ENCODE measurements at regions not wholly inside any gene's neighbourhood (a gene's known extent, or its start where the extent isn't known, plus 50 kb on each side); places are given as distances from the start of the nearest gene placed in this dataset.
"Not testable (repeated sequence)": the region's sequence is repeated elsewhere in the genome, so short reads cannot be mapped to it uniquely, and the experiment has no call there.

GRCh38 chr16:29355339-29356059 lies 51.0 kb downstream of the NPIPB11 start:
- not testable (repeated sequence) for DNase-seq

- not testable (repeated sequence) for DNase-seq
Observed at GRCh38 chr16:29354449-29354848, 52.1 kb downstream of the NPIPB11 start.

GRCh38 chr16:29352617-29352999 lies 53.9 kb downstream of the NPIPB11 start:
- not testable (repeated sequence) for DNase-seq

GRCh38 chr16:29351970-29352616 lies 54.4 kb downstream of the NPIPB11 start:
- DNase-seq: not testable (repeated sequence)

GRCh38 chr16:29351271-29351969 lies 55.1 kb downstream of the NPIPB11 start:
- not testable (repeated sequence) for DNase-seq

- not testable (repeated sequence) for DNase-seq
Observed at GRCh38 chr16:29349966-29350365, 56.5 kb downstream of the NPIPB11 start.

- DNase-seq: not testable (repeated sequence)
Observed at GRCh38 chr16:29348748-29349147, 57.8 kb downstream of the NPIPB11 start.

- not testable (repeated sequence) for DNase-seq
Observed at GRCh38 chr16:29348123-29348690, 58.3 kb downstream of the NPIPB11 start.

- DNase-seq: not testable (repeated sequence)
Observed at GRCh38 chr16:29346796-29347580, 59.5 kb downstream of the NPIPB11 start.

- DNase-seq: not testable (repeated sequence)
Observed at GRCh38 chr16:29346203-29346602, 60.3 kb downstream of the NPIPB11 start.

- not testable (repeated sequence) for DNase-seq
Observed at GRCh38 chr16:29342937-29343336, 63.6 kb downstream of the NPIPB11 start.

GRCh38 chr16:29340779-29341438 lies 65.6 kb downstream of the NPIPB11 start:
- not testable (repeated sequence) for DNase-seq

GRCh38 chr16:29340235-29340634 lies 66.3 kb downstream of the NPIPB11 start:
- not testable (repeated sequence) for DNase-seq

GRCh38 chr16:29338821-29339700 lies 67.5 kb downstream of the NPIPB11 start:
- DNase-seq: not testable (repeated sequence)

- not testable (repeated sequence) for DNase-seq
Observed at GRCh38 chr16:29337385-29337901, 69.1 kb downstream of the NPIPB11 start.

GRCh38 chr16:29335549-29335846 lies 71.0 kb downstream of the NPIPB11 start:
- DNase-seq: not testable (repeated sequence)

GRCh38 chr16:29334776-29335548 lies 71.5 kb downstream of the NPIPB11 start:
- not testable (repeated sequence) for DNase-seq

GRCh38 chr16:29333492-29334097 lies 72.9 kb downstream of the NPIPB11 start:
- not testable (repeated sequence) for DNase-seq

GRCh38 chr16:29330623-29331022 lies 75.9 kb downstream of the NPIPB11 start:
- not testable (repeated sequence) for DNase-seq

Measured in activated naive CD4-positive, alpha-beta T cell treated with Interleukin-2 at 50 U/mL for 16 hours (primary cell).